ELR (cell line): ENCODE measurements at regions not wholly inside any gene's neighbourhood (a gene's known extent, or its start where the extent isn't known, plus 50 kb on each side); places are given as distances from the start of the nearest gene placed in this dataset.
"Not testable (repeated sequence)": the region's sequence is repeated elsewhere in the genome, so short reads cannot be mapped to it uniquely, and the experiment has no call there.

Experiments used
- DNase-seq: peaks from one replicate; pipeline ENCODE4 v3.0.0-alpha.2; 2015; ENCODE audit warnings: low read depth

GRCh38 chr6:40692337-40692736 lies 105.2 kb upstream of the LRFN2 start:
- peak; percentile 12 for DNase-seq

- peak; percentile 8 for DNase-seq
Measured at GRCh38 chr6:40689185-40689584, 102.0 kb upstream of the LRFN2 start.

GRCh38 chr6:40688214-40688761 lies 101.1 kb upstream of the LRFN2 start:
- DNase-seq, result no peak

GRCh38 chr6:40685862-40686261 lies 98.7 kb upstream of the LRFN2 start:
- DNase-seq, result no peak

- DNase-seq, result no peak
Measured at GRCh38 chr6:40681622-40682021, 94.5 kb upstream of the LRFN2 start.

- no peak for DNase-seq
Measured at GRCh38 chr6:40678941-40679340, 91.8 kb upstream of the LRFN2 start.

- DNase-seq, result no peak
Measured at GRCh38 chr6:40674170-40674569, 87.0 kb upstream of the LRFN2 start.

GRCh38 chr6:40672087-40672486 lies 84.9 kb upstream of the LRFN2 start:
- DNase-seq, result no peak

- DNase-seq, result no peak
Measured at GRCh38 chr6:40671694-40672050, 84.5 kb upstream of the LRFN2 start.

- DNase-seq, result no peak
Measured at GRCh38 chr6:40671001-40671693, 84.0 kb upstream of the LRFN2 start.

GRCh38 chr6:40669343-40669742 lies 82.2 kb upstream of the LRFN2 start:
- peak; percentile 17 for DNase-seq

- DNase-seq, result no peak
Measured at GRCh38 chr6:40668203-40668602, 81.0 kb upstream of the LRFN2 start.

- no peak for DNase-seq
Measured at GRCh38 chr6:40666530-40666929, 79.4 kb upstream of the LRFN2 start.

GRCh38 chr6:40661726-40662125 lies 74.6 kb upstream of the LRFN2 start:
- no peak for DNase-seq

GRCh38 chr6:40656772-40657171 lies 69.6 kb upstream of the LRFN2 start:
- not testable (repeated sequence) for DNase-seq

GRCh38 chr6:40654828-40655227 lies 67.7 kb upstream of the LRFN2 start:
- no peak for DNase-seq

GRCh38 chr6:40645043-40645442 lies 57.9 kb upstream of the LRFN2 start:
- no peak for DNase-seq

GRCh38 chr6:40642837-40643236 lies 55.7 kb upstream of the LRFN2 start:
- no peak for DNase-seq

- DNase-seq, result no peak
Measured at GRCh38 chr6:40642190-40642589, 55.0 kb upstream of the LRFN2 start.

GRCh38 chr6:40640599-40641227 lies 53.5 kb upstream of the LRFN2 start:
- no peak for DNase-seq
